PC-3 (cell line): ENCODE measurements at regions not wholly inside any gene's neighbourhood (a gene's known extent, or its start where the extent isn't known, plus 50 kb on each side); places are given as distances from the start of the nearest gene placed in this dataset.

Source experiments
- CTCF ChIP-seq: fragments of 300-600 bp; sonication (generic); conservative IDR thresholded peaks from 2 replicates; pipeline ENCODE4 v1.5.1; 2017; ENCODE audit warnings: antibody characterized with exemption, low read depth, mild to moderate bottlenecking, low read length
- EZH2 ChIP-seq: fragments of 300-600 bp; sonication (generic); IDR thresholded peaks from one replicate; pipeline ENCODE4 v1.6.1; 2017; ENCODE audit warnings: antibody characterized with exemption, mild to moderate bottlenecking, low read length; ENCODE audit not compliant: unreplicated experiment

- no peak for TF ChIP-seq EZH2
- no peak for TF ChIP-seq CTCF
Observed at GRCh38 chr11:71309181-71309580, 56.8 kb upstream of the SHANK2 start.
